Right atrium auricular region (tissue), 2 donors: ENCODE measurements at regions not wholly inside any gene's neighbourhood (a gene's known extent, or its start where the extent isn't known, plus 50 kb on each side); places are given as distances from the start of the nearest gene placed in this dataset.

Experiments used
- DNase-seq: peaks from one replicate; pipeline ENCODE4 v3.0.0-alpha.2; 2019; ENCODE audit warnings: low spot score
- H3K27ac ChIP-seq, 2 donors: fragments of 200-600 bp; sonication (generic); 1 replicate in 1 of 2; 2 replicates in 1 of 2; pipeline ENCODE4 v1.5.1; 2016 to 2019
- H3K27me3 ChIP-seq, 2 donors: fragments of 200-600 bp; sonication (generic); one replicate each; pipeline versions ENCODE4 v1.5.1 to v1.6.0; 2017 to 2019
- H3K36me3 ChIP-seq: fragments of 200-600 bp; sonication (generic); one replicate; pipeline ENCODE4 v1.5.1; 2016
- H3K4me1 ChIP-seq, 2 donors: fragments of 200-600 bp; sonication (generic); one replicate each; pipeline versions ENCODE4 v1.5.1 to v1.6.0; 2017 to 2019
- H3K4me3 ChIP-seq, 2 donors: fragments of 200-600 bp; sonication (generic); 1 replicate in 1 of 2; 2 replicates in 1 of 2; pipeline ENCODE4 v1.5.1; 2017 to 2019; ENCODE audit warnings: mild to moderate bottlenecking in 1 of 2, moderate library complexity in 1 of 2
- H3K9me3 ChIP-seq, 2 donors: fragments of 200-600 bp; sonication (generic); one replicate each; pipeline ENCODE4 v1.5.1; 2019
- TF ChIP-seq, protein P1 (sequence below), 2 donors: fragments of 200-600 bp; sonication (generic); IDR thresholded peaks; one replicate each; pipeline ENCODE4 v1.5.1; 2019; ENCODE audit warnings: antibody characterized with exemption in 2 of 2

DNA sequence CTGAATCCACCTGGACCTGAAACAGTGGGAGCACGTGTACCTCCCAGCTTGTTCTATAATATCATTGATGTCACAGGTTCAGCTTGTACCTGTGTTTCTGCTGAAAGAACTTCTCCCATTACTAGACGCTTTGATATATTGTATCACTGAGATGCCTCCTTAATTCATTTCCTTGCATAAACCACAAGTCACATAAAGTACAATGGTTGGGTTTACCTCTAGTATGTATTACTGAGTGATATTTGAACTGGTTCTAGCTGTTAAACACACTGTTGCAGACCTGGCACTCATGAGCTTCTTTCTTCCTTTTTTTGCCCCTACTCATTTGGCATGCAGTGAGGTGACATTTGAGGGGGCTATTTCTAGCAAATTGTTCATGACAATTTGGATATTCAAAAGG lies 106.6 kb upstream of the KLF14 start:
- H3K27ac ChIP-seq = no peak overlapping the region
- DNase-seq = no peak
- no peaks in the 10 kb centered on the region for H3K27me3 ChIP-seq
- TF ChIP-seq, protein P1, sequence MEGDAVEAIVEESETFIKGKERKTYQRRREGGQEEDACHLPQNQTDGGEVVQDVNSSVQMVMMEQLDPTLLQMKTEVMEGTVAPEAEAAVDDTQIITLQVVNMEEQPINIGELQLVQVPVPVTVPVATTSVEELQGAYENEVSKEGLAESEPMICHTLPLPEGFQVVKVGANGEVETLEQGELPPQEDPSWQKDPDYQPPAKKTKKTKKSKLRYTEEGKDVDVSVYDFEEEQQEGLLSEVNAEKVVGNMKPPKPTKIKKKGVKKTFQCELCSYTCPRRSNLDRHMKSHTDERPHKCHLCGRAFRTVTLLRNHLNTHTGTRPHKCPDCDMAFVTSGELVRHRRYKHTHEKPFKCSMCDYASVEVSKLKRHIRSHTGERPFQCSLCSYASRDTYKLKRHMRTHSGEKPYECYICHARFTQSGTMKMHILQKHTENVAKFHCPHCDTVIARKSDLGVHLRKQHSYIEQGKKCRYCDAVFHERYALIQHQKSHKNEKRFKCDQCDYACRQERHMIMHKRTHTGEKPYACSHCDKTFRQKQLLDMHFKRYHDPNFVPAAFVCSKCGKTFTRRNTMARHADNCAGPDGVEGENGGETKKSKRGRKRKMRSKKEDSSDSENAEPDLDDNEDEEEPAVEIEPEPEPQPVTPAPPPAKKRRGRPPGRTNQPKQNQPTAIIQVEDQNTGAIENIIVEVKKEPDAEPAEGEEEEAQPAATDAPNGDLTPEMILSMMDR (IDR thresholded peaks at IDR 0.05) = no peak
- no peaks in the 10 kb centered on the region for H3K36me3 ChIP-seq
- no peaks in the 10 kb centered on the region for H3K4me1 ChIP-seq
- no peaks in the 10 kb centered on the region for H3K9me3 ChIP-seq
- H3K4me3 ChIP-seq = no peak overlapping the region

DNA sequence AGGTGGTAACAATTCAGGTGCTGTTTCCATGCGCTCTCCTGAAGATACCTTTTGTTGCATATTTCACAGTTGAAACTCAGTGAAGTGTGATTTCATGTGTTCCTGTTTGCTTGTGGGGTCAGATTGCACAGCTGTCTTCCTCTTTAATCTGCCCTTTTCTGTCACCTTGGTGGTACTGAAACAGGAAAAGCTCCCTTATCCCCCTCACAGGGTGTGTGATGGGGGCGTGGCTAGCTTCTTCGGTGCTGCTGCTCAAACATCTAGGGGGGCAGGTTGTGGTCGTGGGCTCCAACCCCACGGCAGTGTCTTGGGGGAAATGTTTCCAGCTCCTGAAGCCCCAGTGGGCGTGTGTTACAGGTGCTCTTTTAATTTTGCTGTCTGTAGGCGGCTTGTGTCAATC lies 107.4 kb upstream of the KLF14 start:
- Histone ChIP-seq H3K4me3 (no peak overlapping the region), H3K9me3 (no peaks in the 10 kb centered on the region), H3K4me1 (no peaks in the 10 kb centered on the region), H3K36me3 (no peaks in the 10 kb centered on the region), H3K27me3 (no peaks in the 10 kb centered on the region), H3K27ac (no peak overlapping the region)
- TF ChIP-seq, protein P1 (IDR thresholded peaks at IDR 0.05) = no peak
- DNase-seq = no peak

DNA sequence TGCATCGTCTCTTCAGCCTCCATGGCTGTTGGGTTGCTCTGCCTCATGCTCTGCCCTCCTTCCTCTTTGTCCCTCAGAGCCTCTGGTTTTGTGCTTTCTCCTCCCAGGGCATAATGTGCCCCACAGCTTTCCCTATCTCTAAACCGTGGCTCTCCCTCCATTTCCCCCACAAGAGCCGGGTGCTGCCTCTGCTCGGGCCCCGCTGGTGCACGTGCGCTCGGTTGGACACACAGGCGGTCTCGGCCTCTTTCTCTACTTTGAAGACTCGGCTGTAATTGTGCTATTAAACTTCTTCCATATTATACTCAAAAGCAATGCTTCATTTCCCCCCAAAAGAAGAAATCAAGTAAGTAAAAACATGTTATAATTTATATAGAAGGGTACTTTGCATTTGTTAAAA lies 109.7 kb upstream of the KLF14 start:
- H3K4me3 ChIP-seq = no peak overlapping the region
- H3K4me1 ChIP-seq = no peaks in the 10 kb centered on the region
- no peak for DNase-seq
- no peaks in the 10 kb centered on the region for H3K36me3 ChIP-seq
- TF ChIP-seq, protein P1 (IDR thresholded peaks at IDR 0.05) = no peak
- no peaks in the 10 kb centered on the region for H3K27me3 ChIP-seq
- H3K27ac ChIP-seq = no peak overlapping the region
- no peaks in the 10 kb centered on the region for H3K9me3 ChIP-seq

DNA sequence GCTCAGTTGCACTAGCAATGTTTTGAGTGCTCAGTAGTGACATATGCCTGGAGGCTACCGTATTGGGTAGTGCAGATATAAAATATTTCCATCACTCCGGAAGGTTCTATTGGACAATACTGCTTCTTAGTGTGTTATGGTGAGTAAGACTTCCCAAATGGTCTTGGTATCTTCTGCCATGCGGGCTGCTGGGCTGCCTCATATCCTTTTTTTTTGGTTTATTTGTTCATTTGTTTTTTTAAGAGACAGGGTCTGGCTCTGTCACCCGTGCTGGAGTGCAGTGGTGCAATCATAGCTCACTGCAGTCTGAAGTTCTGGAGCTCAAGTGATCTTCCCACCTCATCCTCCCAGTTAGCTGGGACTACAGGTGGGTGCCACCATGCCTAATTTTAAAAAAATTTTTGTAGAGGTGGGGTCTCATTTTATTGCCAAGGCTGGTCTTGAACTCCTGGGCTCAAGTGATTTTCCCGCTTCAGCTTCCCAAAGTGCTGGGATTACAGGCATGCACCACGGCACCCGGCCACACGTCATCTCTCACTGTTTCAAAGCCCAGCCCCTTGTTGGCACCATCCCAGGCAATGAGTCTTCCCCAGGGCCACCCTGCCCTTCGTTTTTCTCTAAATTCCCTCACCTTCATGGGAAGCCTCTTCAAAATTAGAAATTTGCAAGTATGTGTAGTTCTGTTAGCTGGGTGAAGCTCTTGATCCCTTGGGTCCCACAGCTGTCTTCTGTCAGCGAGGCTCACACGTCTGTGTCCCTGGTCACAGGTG lies 111.0 kb upstream of the KLF14 start:
- Histone ChIP-seq H3K4me1 (no peaks in the 10 kb centered on the region), H3K27ac (no peak overlapping the region), H3K4me3 (no peak overlapping the region), H3K9me3 (no peaks in the 10 kb centered on the region), H3K36me3 (no peaks in the 10 kb centered on the region), H3K27me3 (no peaks in the 10 kb centered on the region)
- TF ChIP-seq, protein P1 (IDR thresholded peaks at IDR 0.05) = no peak
- DNase-seq = no peak

DNA sequence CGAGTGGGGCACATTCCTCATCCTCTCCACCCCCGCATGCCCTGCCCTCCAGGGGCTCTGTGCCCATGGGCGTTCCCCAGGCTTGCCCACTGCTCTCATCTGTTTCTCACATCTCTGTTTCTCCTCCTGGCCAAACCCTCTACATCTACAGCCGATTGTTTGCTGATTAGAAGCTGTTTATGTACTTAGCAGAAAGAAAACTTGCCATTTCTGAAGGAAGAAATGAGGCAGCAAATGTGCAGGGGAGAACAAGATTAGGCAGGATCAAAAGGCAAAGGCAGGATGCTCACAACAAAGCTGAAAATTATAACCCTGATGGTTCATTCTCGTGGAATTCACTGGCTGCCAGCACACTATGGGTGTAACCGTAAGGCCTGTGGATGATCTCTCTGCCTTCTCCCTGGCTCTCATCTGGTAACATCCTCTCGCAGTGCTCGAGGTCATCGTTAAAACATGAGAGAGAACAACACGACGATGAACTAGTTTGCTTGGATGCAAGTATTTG lies 111.6 kb upstream of the KLF14 start:
- Histone ChIP-seq H3K27ac (no peak overlapping the region), H3K27me3 (no peaks in the 10 kb centered on the region), H3K9me3 (no peaks in the 10 kb centered on the region), H3K36me3 (no peaks in the 10 kb centered on the region), H3K4me1 (no peaks in the 10 kb centered on the region), H3K4me3 (no peak overlapping the region)
- DNase-seq = no peak
- TF ChIP-seq, protein P1 (IDR thresholded peaks at IDR 0.05) = no peak

DNA sequence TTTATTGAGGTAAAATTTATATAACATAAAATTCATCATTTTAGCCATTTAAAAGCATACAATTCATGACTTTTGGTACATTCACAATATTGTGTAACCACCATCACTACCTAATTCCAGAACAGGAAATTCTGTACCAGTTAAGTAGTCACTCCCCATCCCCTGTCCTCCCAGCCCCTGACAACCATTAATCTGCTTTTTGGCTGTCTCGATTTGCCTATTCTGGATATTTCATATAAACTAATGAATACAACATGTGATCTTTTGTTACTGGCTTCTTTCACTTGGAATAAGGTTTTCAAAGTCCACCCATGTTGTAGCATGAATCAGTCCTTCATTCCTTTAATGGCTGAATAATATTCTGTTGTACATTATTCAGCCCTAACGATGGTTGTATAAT lies 115.6 kb upstream of the KLF14 start:
- Histone ChIP-seq H3K27me3 (no peaks in the 10 kb centered on the region), H3K4me1 (no peaks in the 10 kb centered on the region), H3K36me3 (peaks cover 6% of the 10 kb centered on the region), H3K9me3 (no peaks in the 10 kb centered on the region), H3K4me3 (no peak overlapping the region), H3K27ac (no peak overlapping the region)
- DNase-seq = no peak
- TF ChIP-seq, protein P1 (IDR thresholded peaks at IDR 0.05) = no peak
